NCI-H748 (cell line): ENCODE measurements at regions not wholly inside any gene's neighbourhood (a gene's known extent, or its start where the extent isn't known, plus 50 kb on each side); places are given as distances from the start of the nearest gene placed in this dataset.
"Not testable (repeated sequence)": the region's sequence is repeated elsewhere in the genome, so short reads cannot be mapped to it uniquely, and the experiment has no call there.

Experiments
- DNase-seq: peaks from one replicate; lab custom pipeline; 2025; ENCODE audit not compliant: unreplicated experiment; lab: John Stamatoyannopoulos, UW

DNA sequence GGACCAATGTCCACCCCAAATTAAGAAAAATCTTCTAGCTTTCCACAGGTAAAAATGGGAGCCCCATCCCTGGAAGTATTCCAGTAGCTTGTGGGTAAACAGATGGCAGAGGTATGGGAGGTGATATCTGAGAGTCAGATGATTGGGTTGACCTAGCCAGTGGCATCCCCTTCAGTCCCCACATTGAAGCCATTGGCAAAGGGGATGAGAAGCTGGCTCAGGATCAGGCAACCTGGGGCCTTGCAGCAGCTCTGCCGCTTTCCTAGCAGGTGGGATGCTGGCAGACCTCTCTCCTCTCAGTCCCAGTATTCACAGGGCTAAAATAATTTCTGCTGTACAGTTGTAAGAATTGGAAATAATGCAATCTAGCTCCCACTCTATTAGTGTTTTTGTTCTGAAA, 108.9 kb upstream of the KCNG1 start:
- DNase-seq, result no peak

DNA sequence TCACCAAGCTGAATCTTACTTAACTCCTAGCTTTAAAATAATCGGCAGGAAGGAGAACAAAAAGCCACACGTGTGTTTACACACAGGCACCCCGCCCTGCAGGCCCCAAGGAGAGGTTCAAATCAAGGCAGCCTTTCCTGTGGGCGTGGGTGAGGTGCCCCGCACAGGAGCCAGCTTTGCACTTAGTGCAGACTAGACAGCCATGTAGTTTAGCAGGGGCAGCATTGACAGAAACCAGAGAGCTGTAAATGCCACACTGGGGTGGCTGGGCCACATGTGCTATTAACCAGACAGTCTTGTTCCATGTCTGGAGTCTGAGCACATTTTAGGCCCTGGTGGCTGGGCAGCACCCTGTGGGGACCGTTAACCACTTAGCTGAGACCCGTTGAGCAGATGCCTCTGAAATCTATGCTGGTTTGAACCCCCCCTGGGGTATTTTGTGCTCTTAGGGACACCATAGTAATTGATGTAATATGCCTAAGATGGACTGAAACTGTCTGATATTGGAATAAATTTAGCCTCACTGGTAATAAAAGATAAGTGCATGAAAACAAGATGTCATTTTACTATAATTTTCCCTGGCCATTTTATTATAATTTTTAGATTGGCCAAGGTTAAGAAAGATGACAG, 106.4 kb upstream of the KCNG1 start:
- DNase-seq, result no peak

- DNase-seq, result no peak
Measured at GRCh38 chr20:51128198-51128597, 105.3 kb upstream of the KCNG1 start.

DNA sequence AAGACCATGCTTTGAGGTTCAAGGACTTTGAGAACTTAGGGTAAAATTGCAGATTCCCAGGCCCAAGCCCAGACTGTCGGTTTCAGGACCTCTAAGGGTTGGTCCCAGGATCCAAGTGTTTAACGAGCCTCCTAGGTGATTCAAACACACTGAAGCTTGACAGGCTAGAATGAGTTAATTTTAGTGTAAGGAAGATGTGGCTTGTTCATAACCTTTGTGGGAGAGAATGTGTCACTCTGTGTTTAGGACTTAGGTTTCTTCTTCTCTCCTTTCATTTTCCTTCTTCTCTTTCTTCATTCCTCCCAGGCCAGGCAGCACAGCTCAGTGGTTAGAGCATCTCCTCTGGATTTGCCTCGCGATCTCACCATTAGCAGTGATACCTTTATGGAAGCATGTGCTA, 104.8 kb upstream of the KCNG1 start:
- no peak for DNase-seq

DNA sequence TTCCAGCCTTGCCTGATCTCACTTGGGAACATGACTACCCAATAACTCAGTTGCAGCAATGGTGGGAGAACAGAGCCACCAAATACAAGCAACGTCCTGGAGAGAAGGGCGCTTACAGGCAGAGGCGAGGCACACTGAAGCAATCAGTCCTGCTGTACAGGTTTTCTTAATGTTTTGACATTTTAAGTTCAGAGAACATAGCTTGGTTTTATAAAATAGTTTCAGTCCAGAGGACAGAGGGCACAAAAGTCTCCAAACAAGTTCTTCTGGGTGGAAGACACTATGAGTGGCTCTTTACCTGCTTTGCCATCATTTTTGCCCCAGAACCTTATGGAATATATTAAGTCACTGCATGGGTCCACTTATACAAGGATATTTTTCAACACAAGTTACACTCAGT, 103.4 kb upstream of the KCNG1 start:
- no peak for DNase-seq

- no peak for DNase-seq
Measured at GRCh38 chr20:51125780-51126179, 102.9 kb upstream of the KCNG1 start.

GRCh38 chr20:51125105-51125504, 102.2 kb upstream of the KCNG1 start:
- no peak for DNase-seq

DNA sequence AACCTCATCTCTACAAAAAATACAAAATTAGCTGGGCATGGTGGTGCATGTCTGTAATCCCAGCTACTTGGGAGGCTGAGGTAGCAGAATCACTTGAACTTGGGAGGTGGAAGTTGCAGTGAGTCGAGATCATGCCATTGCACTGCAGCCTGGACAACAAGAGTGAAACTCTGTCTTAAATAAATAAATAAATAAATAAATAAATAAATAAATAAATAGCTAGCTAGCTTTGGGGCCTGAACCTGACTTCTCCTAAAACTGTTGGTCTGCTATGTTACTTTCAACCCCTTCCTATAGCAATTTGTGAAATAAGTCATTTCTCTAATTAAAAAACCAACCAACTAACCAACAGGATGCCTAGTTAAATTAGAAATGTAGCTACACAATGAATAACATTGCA, 101.0 kb upstream of the KCNG1 start:
- DNase-seq, result not testable (repeated sequence)

DNA sequence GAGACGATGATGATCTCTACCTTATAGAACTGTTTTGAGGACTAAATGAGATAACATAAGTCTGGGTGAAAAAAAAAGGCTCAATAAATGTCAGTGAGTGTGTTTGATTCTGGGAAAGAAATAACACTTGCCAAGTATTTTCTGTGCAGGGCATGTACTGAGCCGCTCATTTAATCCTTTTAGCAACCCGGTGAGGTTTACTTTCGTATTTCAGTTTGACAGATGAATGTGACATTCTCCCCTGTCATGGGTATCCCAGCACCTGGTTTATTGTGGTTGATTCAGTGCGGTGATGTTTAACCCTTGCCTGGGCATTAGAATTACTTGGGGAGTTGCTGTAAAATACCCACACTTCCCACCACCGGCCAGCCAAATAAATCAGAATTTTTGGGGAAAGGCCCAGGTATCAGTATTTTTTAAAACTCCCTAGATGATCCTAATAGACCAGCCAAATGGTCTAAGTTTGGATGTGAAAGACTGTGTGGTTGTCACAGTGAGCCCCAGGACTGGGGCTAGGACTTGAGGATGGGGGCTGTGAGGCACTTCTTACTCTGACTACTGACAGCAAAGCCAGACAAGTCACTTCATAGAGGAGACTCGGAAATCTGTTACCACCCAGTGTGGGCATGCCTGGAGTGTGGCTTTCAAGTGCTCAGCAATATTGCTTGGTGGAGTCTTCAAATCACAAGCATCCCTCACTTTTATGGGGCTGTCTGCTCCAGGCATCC, 100.2 kb upstream of the KCNG1 start:
- no peak for DNase-seq

DNA sequence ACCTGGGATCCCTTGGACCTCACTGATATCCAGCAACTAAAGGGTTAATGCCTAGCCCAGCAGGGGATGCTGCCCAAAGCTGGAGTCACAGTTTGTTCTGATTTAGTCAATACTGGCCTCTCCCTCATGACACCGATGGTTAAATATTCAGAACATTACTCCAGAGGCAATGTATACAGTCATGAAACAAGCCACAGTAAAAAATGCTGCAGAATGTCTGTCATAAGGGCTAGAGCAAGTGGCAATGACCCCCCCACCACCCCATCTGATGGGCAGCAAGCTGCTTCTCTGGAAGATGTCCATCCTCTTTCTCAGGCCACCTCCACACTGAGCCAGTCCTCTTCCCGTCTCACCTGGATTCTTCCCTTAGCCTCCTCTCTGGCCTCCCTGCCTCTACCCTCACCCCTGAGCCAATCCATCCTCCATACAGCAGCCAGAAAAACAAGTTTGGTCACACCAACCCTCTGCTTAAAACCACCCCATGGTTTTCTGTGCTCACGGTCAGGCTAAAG, 99.0 kb upstream of the KCNG1 start:
- DNase-seq, result no peak

- DNase-seq, result no peak
Measured at GRCh38 chr20:51121272-51121671, 98.4 kb upstream of the KCNG1 start.

DNA sequence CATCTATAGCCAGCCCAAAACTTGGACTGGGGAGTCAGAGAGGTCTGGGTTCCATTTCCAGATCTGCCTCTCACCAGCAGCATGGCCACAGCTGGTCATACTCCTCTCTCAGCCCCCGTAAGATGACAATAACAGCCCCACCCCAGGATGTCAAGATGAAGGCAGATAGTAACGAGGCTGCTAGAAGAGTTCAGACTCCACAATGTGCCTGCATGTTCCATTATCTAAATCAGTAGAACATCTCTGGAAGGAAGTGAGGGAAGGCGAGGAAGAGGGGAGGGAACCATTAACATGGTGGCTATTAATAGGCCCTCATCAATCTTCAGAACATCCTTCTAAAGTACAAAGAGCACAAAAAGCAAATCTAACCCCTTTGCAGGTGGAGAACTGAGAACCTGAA, 98.0 kb upstream of the KCNG1 start:
- no peak for DNase-seq

DNA sequence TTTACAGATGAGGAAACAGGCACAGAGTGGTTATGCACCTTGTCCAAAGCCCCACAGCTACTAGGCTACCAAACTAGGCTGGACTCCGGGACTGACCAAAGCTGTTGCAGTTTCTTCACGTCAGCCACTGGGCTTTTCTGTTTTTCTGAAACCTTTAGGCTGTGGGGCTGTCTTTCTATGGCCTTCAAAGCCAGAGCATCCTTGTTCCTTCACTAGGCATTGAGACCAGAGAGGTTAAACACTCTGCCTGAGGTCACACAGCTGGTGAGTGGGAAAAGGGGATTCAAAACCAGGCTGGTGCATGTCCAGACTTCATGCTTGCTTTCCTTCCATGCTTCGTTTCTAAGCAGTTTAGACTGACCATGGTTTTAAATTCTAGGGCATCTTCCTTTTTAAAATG, 97.5 kb upstream of the KCNG1 start:
- no peak for DNase-seq

GRCh38 chr20:51119914-51120313, 97.0 kb upstream of the KCNG1 start:
- DNase-seq, result no peak

GRCh38 chr20:51118985-51119527, 96.1 kb upstream of the KCNG1 start:
- DNase-seq, result no peak

- no peak for DNase-seq
Measured at GRCh38 chr20:51118216-51118615, 95.3 kb upstream of the KCNG1 start.

DNA sequence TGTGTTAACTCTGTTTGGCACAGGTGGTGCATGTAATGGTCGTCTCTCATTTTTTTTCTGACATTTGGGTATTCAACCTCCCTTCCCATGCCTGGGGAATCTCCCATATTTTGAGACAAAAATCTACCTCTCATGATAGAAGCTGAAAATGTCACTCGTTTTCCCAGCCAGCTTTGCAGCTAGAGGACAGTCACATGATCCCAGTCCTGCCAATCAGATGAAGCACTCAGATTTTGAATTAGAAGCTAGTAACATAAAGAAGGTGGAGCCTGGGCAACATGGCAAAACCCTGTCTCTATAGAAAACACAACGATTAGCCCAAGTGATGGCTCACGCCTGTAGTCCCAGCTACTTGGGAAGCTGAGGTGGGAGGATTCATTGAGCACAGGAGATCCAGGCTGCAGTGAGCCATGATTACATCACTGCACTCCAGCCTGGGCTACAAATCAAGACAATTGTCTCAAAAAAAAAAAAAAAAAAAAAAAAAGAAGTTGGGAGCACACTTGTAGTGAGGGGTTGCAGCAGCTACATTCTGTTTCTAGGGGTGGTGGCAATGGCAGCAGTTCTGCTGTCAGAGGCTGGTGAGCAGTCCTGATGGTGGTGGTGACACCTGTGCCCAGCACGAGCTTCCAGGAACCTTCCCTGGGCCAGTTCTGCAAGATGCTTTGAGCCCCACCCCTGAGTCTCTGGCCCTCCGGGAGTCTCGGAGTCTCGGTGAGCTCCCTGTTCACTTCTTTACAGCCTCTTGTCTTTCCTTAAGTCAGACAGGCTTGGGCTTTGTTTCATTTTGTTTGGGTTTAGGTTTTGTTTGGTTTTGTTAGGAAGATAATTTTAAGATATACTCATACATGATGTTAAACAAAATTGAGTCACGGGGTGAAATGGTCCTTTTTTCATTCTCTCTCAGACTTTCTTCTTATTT, 94.1 kb upstream of the KCNG1 start:
- no peak for DNase-seq

GRCh38 chr20:51111290-51111689, 88.4 kb upstream of the KCNG1 start:
- no peak for DNase-seq

DNA sequence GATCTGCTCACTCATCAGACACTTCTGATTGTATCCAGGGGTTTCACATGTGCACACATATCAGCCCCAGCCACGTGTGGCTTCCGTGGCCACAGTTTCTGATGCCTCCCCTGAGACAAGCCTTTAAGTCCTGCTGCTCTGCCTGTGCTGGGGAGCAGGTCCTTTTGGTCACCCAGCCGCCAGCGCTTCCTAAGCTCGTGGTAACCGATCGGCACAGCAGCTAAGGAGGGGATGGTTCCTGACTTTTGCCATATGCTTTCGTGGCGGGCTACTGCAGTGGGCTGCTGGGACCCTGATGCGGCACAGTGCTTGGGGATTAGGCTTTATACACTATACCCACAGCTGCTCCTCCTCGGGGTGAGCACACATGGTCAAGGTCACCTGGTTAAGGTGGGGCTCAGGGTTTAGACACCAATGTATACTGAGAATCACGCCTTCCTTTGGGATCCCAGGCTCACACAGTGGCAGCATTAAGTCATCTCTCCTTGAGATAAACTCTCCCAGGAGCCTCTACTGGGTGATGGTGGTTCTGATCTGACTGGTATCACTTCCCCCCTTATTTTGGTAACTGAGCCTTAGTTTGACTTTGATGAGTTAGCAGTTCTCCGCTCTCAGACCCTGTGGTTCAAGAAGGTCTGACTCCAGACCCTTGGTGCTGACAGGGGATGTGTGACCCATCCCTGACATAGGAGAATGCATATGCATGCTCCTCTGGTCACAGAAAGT, 85.9 kb upstream of the KCNG1 start:
- DNase-seq, result no peak

- no peak for DNase-seq
Measured at GRCh38 chr20:51106011-51106410, 83.1 kb upstream of the KCNG1 start.
